ENCODE measurements at regions not wholly inside any gene's neighbourhood (a gene's known extent, or its start where the extent isn't known, plus 50 kb on each side); places are given as distances from the start of the nearest gene placed in this dataset.

GRCh38 chr6:81643156-81643555 is 109.3 kb downstream of the TENT5A start:
- no peak for DNase-seq (ENCODE audit: low read depth)
- TF ChIP-seq, protein P1, sequence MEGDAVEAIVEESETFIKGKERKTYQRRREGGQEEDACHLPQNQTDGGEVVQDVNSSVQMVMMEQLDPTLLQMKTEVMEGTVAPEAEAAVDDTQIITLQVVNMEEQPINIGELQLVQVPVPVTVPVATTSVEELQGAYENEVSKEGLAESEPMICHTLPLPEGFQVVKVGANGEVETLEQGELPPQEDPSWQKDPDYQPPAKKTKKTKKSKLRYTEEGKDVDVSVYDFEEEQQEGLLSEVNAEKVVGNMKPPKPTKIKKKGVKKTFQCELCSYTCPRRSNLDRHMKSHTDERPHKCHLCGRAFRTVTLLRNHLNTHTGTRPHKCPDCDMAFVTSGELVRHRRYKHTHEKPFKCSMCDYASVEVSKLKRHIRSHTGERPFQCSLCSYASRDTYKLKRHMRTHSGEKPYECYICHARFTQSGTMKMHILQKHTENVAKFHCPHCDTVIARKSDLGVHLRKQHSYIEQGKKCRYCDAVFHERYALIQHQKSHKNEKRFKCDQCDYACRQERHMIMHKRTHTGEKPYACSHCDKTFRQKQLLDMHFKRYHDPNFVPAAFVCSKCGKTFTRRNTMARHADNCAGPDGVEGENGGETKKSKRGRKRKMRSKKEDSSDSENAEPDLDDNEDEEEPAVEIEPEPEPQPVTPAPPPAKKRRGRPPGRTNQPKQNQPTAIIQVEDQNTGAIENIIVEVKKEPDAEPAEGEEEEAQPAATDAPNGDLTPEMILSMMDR (IDR thresholded peaks at IDR 0.05; ENCODE audit: insufficient read depth, low read depth, low read length, missing control alignments) = no peak
- no peak overlapping the region for H3K4me3 ChIP-seq (ENCODE audit: low read depth, low read length)

DNA sequence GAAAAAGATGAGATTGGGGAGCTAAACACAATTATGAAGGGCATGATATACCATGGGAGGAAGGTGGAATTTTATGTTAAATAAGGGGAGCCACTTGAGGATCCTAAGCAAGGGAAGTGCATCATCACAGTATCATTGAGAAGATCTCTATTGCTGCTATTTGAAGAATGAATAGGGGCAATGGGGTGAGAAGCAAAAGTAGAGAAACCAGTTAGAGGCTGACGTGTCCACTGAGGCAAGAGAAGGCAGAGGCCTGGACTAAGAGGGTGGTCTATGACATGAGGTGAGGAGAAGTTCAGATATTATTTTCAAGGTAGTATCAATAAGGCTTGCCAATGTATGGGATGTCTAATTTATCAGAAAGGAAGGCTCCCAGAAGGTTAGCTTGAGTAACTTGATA is 111.6 kb downstream of the TENT5A start:
- DNase-seq (ENCODE audit: low read depth) = no peak
- TF ChIP-seq, protein P1 (IDR thresholded peaks at IDR 0.05; ENCODE audit: insufficient read depth, low read depth, low read length, missing control alignments) = no peak
- no peak overlapping the region for H3K4me3 ChIP-seq (ENCODE audit: low read depth, low read length)

DNA sequence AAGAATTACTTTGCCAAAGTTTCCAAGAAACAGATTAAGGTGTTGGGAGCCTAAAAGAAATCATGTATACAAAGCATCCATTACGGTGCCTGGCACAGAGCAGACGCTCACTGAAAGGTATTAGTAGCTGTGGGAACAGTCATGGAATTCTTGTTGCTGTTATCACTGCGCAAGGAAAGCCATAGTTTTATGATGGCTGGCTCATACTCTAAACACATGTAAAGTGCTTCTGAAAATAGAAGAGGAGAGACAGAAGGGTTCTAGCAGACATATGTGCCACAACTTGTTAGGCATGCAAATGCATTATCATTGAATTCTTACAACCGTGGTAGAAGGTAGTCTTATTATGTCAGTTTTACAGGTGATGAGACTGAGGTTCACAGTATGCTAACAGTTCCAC is 112.4 kb downstream of the TENT5A start:
- H3K4me3 ChIP-seq (ENCODE audit: low read depth, low read length) = no peak overlapping the region
- no peak for DNase-seq (ENCODE audit: low read depth)
- TF ChIP-seq, protein P1 (IDR thresholded peaks at IDR 0.05; ENCODE audit: insufficient read depth, low read depth, low read length, missing control alignments) = no peak

DNA sequence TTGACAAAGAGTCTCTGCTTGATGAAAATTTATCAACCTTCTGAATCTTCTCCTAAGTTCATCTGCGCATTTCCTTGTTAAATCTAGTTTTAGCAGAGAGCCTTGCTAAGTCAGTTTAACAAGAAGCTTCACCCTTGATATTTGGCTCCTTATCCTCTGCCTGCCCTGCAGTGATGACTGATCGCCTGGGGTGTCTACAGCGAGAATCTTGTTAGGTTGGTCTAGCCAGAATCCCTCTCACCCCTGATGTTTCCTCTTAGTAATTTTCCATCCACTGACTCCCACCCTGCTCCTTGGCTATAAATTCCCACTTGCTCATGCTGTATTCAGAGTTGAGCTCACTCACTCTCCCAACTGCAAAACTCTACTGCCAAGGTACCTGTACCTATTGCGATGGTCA is 114.1 kb downstream of the TENT5A start:
- TF ChIP-seq, protein P1 (IDR thresholded peaks at IDR 0.05; ENCODE audit: insufficient read depth, low read depth, low read length, missing control alignments) = no peak
- H3K4me3 ChIP-seq (ENCODE audit: low read depth, low read length) = no peak overlapping the region
- no peak for DNase-seq (ENCODE audit: low read depth)

- TF ChIP-seq, protein P1 (IDR thresholded peaks at IDR 0.05; ENCODE audit: insufficient read depth, low read depth, low read length, missing control alignments) = no peak
- H3K4me3 ChIP-seq (ENCODE audit: low read depth, low read length) = no peak overlapping the region
- no peak for DNase-seq (ENCODE audit: low read depth)
These were observed 115.4 kb downstream of the TENT5A start for GRCh38 chr6:81636930-81637568.

- DNase-seq (ENCODE audit: low read depth) = no peak
- TF ChIP-seq, protein P1 (IDR thresholded peaks at IDR 0.05; ENCODE audit: insufficient read depth, low read depth, low read length, missing control alignments) = no peak
These were observed 118.2 kb downstream of the TENT5A start for GRCh38 chr6:81634155-81634880.

More at GRCh38 chr6:81634155-81634880, 118.2 kb downstream of the TENT5A start:
- H3K4me3 ChIP-seq (ENCODE audit: low read depth, low read length) = no peak overlapping the region
